ENCODE measurements at regions not wholly inside any gene's neighbourhood (a gene's known extent, or its start where the extent isn't known, plus 50 kb on each side); places are given as distances from the start of the nearest gene placed in this dataset.

- no peaks in the 10 kb centered on the region for H4K20me1 ChIP-seq (ENCODE audit: insufficient read depth, low read length)
- no peaks in the 10 kb centered on the region for H3K9me3 ChIP-seq (ENCODE audit: low read length)
- no peak overlapping the region for H3K4me2 ChIP-seq (ENCODE audit: low read length)
- no peak for TF ChIP-seq EZH2phosphoT487 (IDR thresholded peaks at IDR 0.05; ENCODE audit: borderline replicate concordance, low read depth, low read length)
- no peak for TF ChIP-seq CTCF (conservative IDR thresholded peaks at IDR 0.05; ENCODE audit: low read length)
- DNase-seq (ENCODE audit: low spot score), result no peak
- no peaks in the 10 kb centered on the region for H3K9me2 ChIP-seq (ENCODE audit: insufficient read depth, low read length)
- H2AFZ ChIP-seq (ENCODE audit: low read length), result no peak overlapping the region
- no peaks in the 10 kb centered on the region for H3K4me1 ChIP-seq (ENCODE audit: insufficient read depth, low read length, poor library complexity, severe bottlenecking)
- ChIA-PET POLR2A (no interaction called here), CTCF (ENCODE audit: unreplicated experiment) (no interaction called here)
- H3K79me2 ChIP-seq (ENCODE audit: insufficient read depth, low read depth, low read length), result no peaks in the 10 kb centered on the region
- H3K4me3 ChIP-seq (ENCODE audit: low read depth, low read length, poor library complexity, severe bottlenecking), result no peak overlapping the region
- intact Hi-C loops (cut with micrococcal nuclease; ENCODE audit: unreplicated experiment), result no loop called here
- BruUV-seq (replicated peaks), result no TSS peak
- no peak overlapping the region for H3K27ac ChIP-seq (ENCODE audit: low read depth, low read length, poor library complexity, severe bottlenecking)
- H3K36me3 ChIP-seq (ENCODE audit: insufficient read depth, low read length), result no peaks in the 10 kb centered on the region
These were observed 249.2 kb upstream of the SETMAR start for GRCh38 chr3:4053975-4054374.

- no peaks in the 10 kb centered on the region for H3K9me2 ChIP-seq (ENCODE audit: insufficient read depth, low read length)
- H2AFZ ChIP-seq (ENCODE audit: low read length), result no peak overlapping the region
- H3K4me1 ChIP-seq (ENCODE audit: insufficient read depth, low read length, poor library complexity, severe bottlenecking), result peaks cover 8% of the 10 kb centered on the region
- TF ChIP-seq EZH2phosphoT487 (IDR thresholded peaks at IDR 0.05; ENCODE audit: borderline replicate concordance, low read depth, low read length), result no peak
- TF ChIP-seq CTCF (conservative IDR thresholded peaks at IDR 0.05; ENCODE audit: low read length), result no peak
- H3K27ac ChIP-seq (ENCODE audit: low read depth, low read length, poor library complexity, severe bottlenecking), result no peak overlapping the region
- CTCF ChIA-PET (ENCODE audit: unreplicated experiment), result no interaction called here
- H3K4me2 ChIP-seq (ENCODE audit: low read length), result no peak overlapping the region
- no peak for DNase-seq (ENCODE audit: low spot score)
- intact Hi-C loops (cut with micrococcal nuclease; ENCODE audit: unreplicated experiment), result no loop called here
- H3K79me2 ChIP-seq (ENCODE audit: insufficient read depth, low read depth, low read length), result no peaks in the 10 kb centered on the region
- H3K4me3 ChIP-seq (ENCODE audit: low read depth, low read length, poor library complexity, severe bottlenecking), result no peak overlapping the region
- POLR2A ChIA-PET, result interaction anchor here (0.6 kb wide), 1 partner anchor 728 kb away, joined by 3 read pairs; no protein-coding TSS in a partner anchor
- H3K9me3 ChIP-seq (ENCODE audit: low read length), result no peaks in the 10 kb centered on the region
- no peaks in the 10 kb centered on the region for H4K20me1 ChIP-seq (ENCODE audit: insufficient read depth, low read length)
- no TSS peak for BruUV-seq (replicated peaks)
- no peaks in the 10 kb centered on the region for H3K36me3 ChIP-seq (ENCODE audit: insufficient read depth, low read length)
These were observed 243.1 kb upstream of the SETMAR start for GRCh38 chr3:4060064-4060463.

GRCh38 chr3:4060603-4061002 is 242.6 kb upstream of the SETMAR start:
- ChIA-PET CTCF (ENCODE audit: unreplicated experiment) (no interaction called here), POLR2A (interaction anchor here (0.7 kb wide), 1 partner anchor 15 kb away, joined by 3 read pairs; no protein-coding TSS in a partner anchor)
- no peaks in the 10 kb centered on the region for H3K9me3 ChIP-seq (ENCODE audit: low read length)
- no peaks in the 10 kb centered on the region for H3K36me3 ChIP-seq (ENCODE audit: insufficient read depth, low read length)
- H3K9me2 ChIP-seq (ENCODE audit: insufficient read depth, low read length), result no peaks in the 10 kb centered on the region
- TF ChIP-seq EZH2phosphoT487 (IDR thresholded peaks at IDR 0.05; ENCODE audit: borderline replicate concordance, low read depth, low read length) (no peak), CTCF (conservative IDR thresholded peaks at IDR 0.05; ENCODE audit: low read length) (no peak)
- H2AFZ ChIP-seq (ENCODE audit: low read length), result no peak overlapping the region
- no TSS peak for BruUV-seq (replicated peaks)
- H4K20me1 ChIP-seq (ENCODE audit: insufficient read depth, low read length), result no peaks in the 10 kb centered on the region
- intact Hi-C loops (cut with micrococcal nuclease; ENCODE audit: unreplicated experiment), result no loop called here
- no peak overlapping the region for H3K4me3 ChIP-seq (ENCODE audit: low read depth, low read length, poor library complexity, severe bottlenecking)
- H3K79me2 ChIP-seq (ENCODE audit: insufficient read depth, low read depth, low read length), result no peaks in the 10 kb centered on the region
- H3K4me2 ChIP-seq (ENCODE audit: low read length), result no peak overlapping the region
- H3K27ac ChIP-seq (ENCODE audit: low read depth, low read length, poor library complexity, severe bottlenecking), result no peak overlapping the region
- no peak for DNase-seq (ENCODE audit: low spot score)
- H3K4me1 ChIP-seq (ENCODE audit: insufficient read depth, low read length, poor library complexity, severe bottlenecking), result peaks cover 14% of the 10 kb centered on the region
